WTC11 (cell line): ENCODE measurements at regions not wholly inside any gene's neighbourhood (a gene's known extent, or its start where the extent isn't known, plus 50 kb on each side); places are given as distances from the start of the nearest gene placed in this dataset.

Experiments used
- ATAC-seq: fragments of 200-7000 bp; cut with Tn5 transposase; 2 replicates; pipeline ENCODE4 v1.10.0; 2021; ENCODE audit warnings: mild to moderate bottlenecking, moderate library complexity
- CTCF ChIA-PET: fragments of 300-600 bp; sonication (Branson Sonifier 250); formaldehyde crosslinking; loops from one replicate; lab custom pipeline; 2021; ENCODE audit warnings: antibody characterized with exemption; lab: Charles Lee
- POLR2A ChIA-PET: fragments of 350-600 bp; sonication (Branson Sonifier 250); formaldehyde crosslinking; loops from one replicate; lab custom pipeline; 2021; ENCODE audit warnings: antibody characterized with exemption; lab: Charles Lee
- DNase-seq: peaks from one replicate; pipeline ENCODE4 v3.0.0; 2021; ENCODE audit warnings: low spot score
- H3K27ac Mint-ChIP-seq: 2 replicates; pipeline ENCODE4 v1.8.0; 2021; ENCODE audit warnings: mixed read lengths
- H3K27me3 Mint-ChIP-seq: 2 replicates; pipeline ENCODE4 v1.8.0; 2021; ENCODE audit warnings: low read depth, mild to moderate bottlenecking, moderate library complexity, mixed read lengths
- H3K36me3 Mint-ChIP-seq: 2 replicates; pipeline ENCODE4 v1.8.0; 2021; ENCODE audit warnings: mixed read lengths
- H3K4me1 Mint-ChIP-seq: 2 replicates; pipeline ENCODE4 v1.8.0; 2022; ENCODE audit warnings: mixed read lengths
- H3K4me3 Mint-ChIP-seq: 2 replicates; pipeline ENCODE4 v1.8.0; 2021; ENCODE audit warnings: mild to moderate bottlenecking, moderate library complexity, mixed read lengths
- H3K9me3 Mint-ChIP-seq: 2 replicates; pipeline ENCODE4 v1.8.0; 2021; ENCODE audit warnings: mixed read lengths
- ATF1 ChIP-seq: sonication (generic); formaldehyde crosslinking; IDR thresholded peaks from 2 replicates; pipeline ENCODE4 v1.8.1; 2023; ENCODE audit warnings: mild to moderate bottlenecking, moderate library complexity, missing genetic modification reagents
- CREB1 ChIP-seq: sonication (generic); formaldehyde crosslinking; IDR thresholded peaks from 2 replicates; pipeline ENCODE4 v1.8.0; 2023; ENCODE audit warnings: mild to moderate bottlenecking, missing genetic modification reagents
- EMX1 ChIP-seq: fragments of 250-450 bp; sonication (Bioruptor Pico); IDR thresholded peaks from 2 replicates; pipeline ENCODE4 v1.8.0; 2021; ENCODE audit warnings: mild to moderate bottlenecking
- ESRRA ChIP-seq: sonication (generic); formaldehyde crosslinking; IDR thresholded peaks from 2 replicates; pipeline ENCODE4 v1.8.1; 2022; ENCODE audit warnings: mild to moderate bottlenecking, missing genetic modification reagents, borderline replicate concordance
- FOXJ3 ChIP-seq: sonication (generic); formaldehyde crosslinking; IDR thresholded peaks from 2 replicates; pipeline ENCODE4 v1.9.0; 2021; ENCODE audit warnings: missing genetic modification reagents, mild to moderate bottlenecking, borderline replicate concordance
- FOXP1 ChIP-seq: sonication (generic); formaldehyde crosslinking; IDR thresholded peaks from 2 replicates; pipeline ENCODE4 v1.8.0; 2022; ENCODE audit warnings: missing genetic modification reagents, mild to moderate bottlenecking, moderate library complexity, borderline replicate concordance
- GRHL2 ChIP-seq: fragments of 250-450 bp; sonication (Bioruptor Pico); IDR thresholded peaks from 2 replicates; pipeline ENCODE4 v1.8.0; 2022; ENCODE audit warnings: mild to moderate bottlenecking, moderate library complexity; ENCODE audit not compliant: insufficient replicate concordance, severe bottlenecking
- JAZF1 ChIP-seq: fragments of 250-450 bp; sonication (Bioruptor Pico); IDR thresholded peaks from 2 replicates; pipeline ENCODE4 v1.9.0; 2021; ENCODE audit warnings: moderate library complexity, mild to moderate bottlenecking, inconsistent platforms
- JUN ChIP-seq: sonication (generic); formaldehyde crosslinking; IDR thresholded peaks from 2 replicates; pipeline ENCODE4 v1.8.0; 2023; ENCODE audit warnings: mild to moderate bottlenecking, missing genetic modification reagents
- NFATC4 ChIP-seq: fragments of 250-450 bp; sonication (Bioruptor Pico); IDR thresholded peaks from 2 replicates; pipeline ENCODE4 v1.9.0; 2021; ENCODE audit warnings: mild to moderate bottlenecking
- PRRX2 ChIP-seq: fragments of 250-450 bp; sonication (Bioruptor Pico); IDR thresholded peaks from 2 replicates; pipeline ENCODE4 v1.8.0; 2021; ENCODE audit warnings: mild to moderate bottlenecking
- SP1 ChIP-seq: sonication (generic); formaldehyde crosslinking; conservative IDR thresholded peaks from 2 replicates; pipeline ENCODE4 v1.8.1; 2022; ENCODE audit warnings: missing genetic modification reagents
- TCF7 ChIP-seq: sonication (generic); formaldehyde crosslinking; IDR thresholded peaks from 2 replicates; pipeline ENCODE4 v1.8.0; 2022; ENCODE audit warnings: mild to moderate bottlenecking, low read depth, missing genetic modification reagents, moderate library complexity
- TP53 ChIP-seq: sonication (generic); formaldehyde crosslinking; IDR thresholded peaks from 2 replicates; pipeline ENCODE4 v1.8.1; 2023; ENCODE audit warnings: mild to moderate bottlenecking, missing genetic modification reagents
- ZNF219 ChIP-seq: sonication (generic); formaldehyde crosslinking; IDR thresholded peaks from 2 replicates; pipeline ENCODE4 v1.8.0; 2023; ENCODE audit warnings: missing genetic modification reagents, mild to moderate bottlenecking, borderline replicate concordance
- TF ChIP-seq, protein P1 (sequence below): fragments of 250-450 bp; sonication (Bioruptor Pico); IDR thresholded peaks from 2 replicates; pipeline ENCODE4 v1.9.0; 2021; ENCODE audit warnings: mild to moderate bottlenecking
- TF ChIP-seq, protein P2 (sequence below): sonication (generic); formaldehyde crosslinking; IDR thresholded peaks from 2 replicates; pipeline ENCODE4 v1.8.0; 2022; ENCODE audit warnings: mild to moderate bottlenecking, missing genetic modification reagents
- TF ChIP-seq, protein P3 (sequence below): sonication (generic); formaldehyde crosslinking; IDR thresholded peaks from 2 replicates; pipeline ENCODE4 v1.8.1; 2023; ENCODE audit warnings: mild to moderate bottlenecking, missing genetic modification reagents
- TF ChIP-seq, protein P4 (sequence below): sonication (generic); formaldehyde crosslinking; IDR thresholded peaks from 2 replicates; pipeline ENCODE4 v1.8.1; 2022; ENCODE audit warnings: mild to moderate bottlenecking, missing genetic modification reagents, moderate library complexity, borderline replicate concordance
- TF ChIP-seq, protein P5 (sequence below): sonication (generic); formaldehyde crosslinking; IDR thresholded peaks from 2 replicates; pipeline ENCODE4 v1.8.1; 2022; ENCODE audit warnings: low read depth, mild to moderate bottlenecking, moderate library complexity, missing genetic modification reagents, borderline replicate concordance
- TF ChIP-seq, protein P6 (sequence below): sonication (generic); formaldehyde crosslinking; IDR thresholded peaks from 2 replicates; pipeline ENCODE4 v1.8.0; 2023; ENCODE audit warnings: missing genetic modification reagents, mild to moderate bottlenecking, borderline replicate concordance
- TF ChIP-seq, protein P7 (sequence below): sonication (generic); formaldehyde crosslinking; conservative IDR thresholded peaks from 2 replicates; pipeline ENCODE4 v1.8.1; 2022; ENCODE audit warnings: mild to moderate bottlenecking, missing genetic modification reagents

DNA sequence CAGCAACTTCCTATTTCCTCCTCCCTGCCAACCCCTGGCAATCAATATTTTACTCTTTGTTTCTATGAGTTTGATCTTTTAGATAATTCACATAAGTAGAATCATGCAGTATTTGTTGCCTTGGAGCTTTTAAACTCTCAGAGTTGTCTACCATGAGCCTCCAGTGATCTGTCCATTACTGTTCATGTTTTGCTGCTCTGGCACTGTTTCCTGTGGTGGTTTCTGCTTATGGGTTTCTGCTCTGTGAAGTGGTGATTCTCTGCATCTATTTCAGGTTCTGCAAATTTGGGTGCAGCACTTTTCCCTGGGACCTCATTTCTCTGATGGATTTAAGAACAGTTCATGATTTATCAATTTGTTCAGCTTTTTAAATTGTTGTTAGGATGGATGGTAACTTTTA lies 908.1 kb upstream of the FANCL start:
- ATAC-seq: no peak
- Mint-ChIP-seq H3K4me1 (peaks cover 11% of the 10 kb centered on the region), H3K27me3 (no peaks in the 10 kb centered on the region), H3K9me3 (no peaks in the 10 kb centered on the region)
- POLR2A ChIA-PET: no interaction called here
- TF ChIP-seq NFATC4 (CRISPR knock-in tag) (no peak), ESRRA (CRISPR knock-in tag) (no peak), FOXJ3 (CRISPR knock-in tag) (no peak), PRRX2 (CRISPR knock-in tag) (no peak), SP1 (no peak), JAZF1 (CRISPR knock-in tag) (no peak), FOXP1 (CRISPR knock-in tag) (no peak), EMX1 (no peak), TP53 (CRISPR knock-in tag) (no peak), JUN (CRISPR knock-in tag) (no peak)
- TF ChIP-seq, protein P1, sequence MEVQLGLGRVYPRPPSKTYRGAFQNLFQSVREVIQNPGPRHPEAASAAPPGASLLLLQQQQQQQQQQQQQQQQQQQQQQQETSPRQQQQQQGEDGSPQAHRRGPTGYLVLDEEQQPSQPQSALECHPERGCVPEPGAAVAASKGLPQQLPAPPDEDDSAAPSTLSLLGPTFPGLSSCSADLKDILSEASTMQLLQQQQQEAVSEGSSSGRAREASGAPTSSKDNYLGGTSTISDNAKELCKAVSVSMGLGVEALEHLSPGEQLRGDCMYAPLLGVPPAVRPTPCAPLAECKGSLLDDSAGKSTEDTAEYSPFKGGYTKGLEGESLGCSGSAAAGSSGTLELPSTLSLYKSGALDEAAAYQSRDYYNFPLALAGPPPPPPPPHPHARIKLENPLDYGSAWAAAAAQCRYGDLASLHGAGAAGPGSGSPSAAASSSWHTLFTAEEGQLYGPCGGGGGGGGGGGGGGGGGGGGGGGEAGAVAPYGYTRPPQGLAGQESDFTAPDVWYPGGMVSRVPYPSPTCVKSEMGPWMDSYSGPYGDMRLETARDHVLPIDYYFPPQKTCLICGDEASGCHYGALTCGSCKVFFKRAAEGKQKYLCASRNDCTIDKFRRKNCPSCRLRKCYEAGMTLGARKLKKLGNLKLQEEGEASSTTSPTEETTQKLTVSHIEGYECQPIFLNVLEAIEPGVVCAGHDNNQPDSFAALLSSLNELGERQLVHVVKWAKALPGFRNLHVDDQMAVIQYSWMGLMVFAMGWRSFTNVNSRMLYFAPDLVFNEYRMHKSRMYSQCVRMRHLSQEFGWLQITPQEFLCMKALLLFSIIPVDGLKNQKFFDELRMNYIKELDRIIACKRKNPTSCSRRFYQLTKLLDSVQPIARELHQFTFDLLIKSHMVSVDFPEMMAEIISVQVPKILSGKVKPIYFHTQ: no peak
- TF ChIP-seq, protein P2, sequence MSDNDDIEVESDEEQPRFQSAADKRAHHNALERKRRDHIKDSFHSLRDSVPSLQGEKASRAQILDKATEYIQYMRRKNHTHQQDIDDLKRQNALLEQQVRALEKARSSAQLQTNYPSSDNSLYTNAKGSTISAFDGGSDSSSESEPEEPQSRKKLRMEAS (CRISPR knock-in tag): no peak
- TF ChIP-seq, protein P3, sequence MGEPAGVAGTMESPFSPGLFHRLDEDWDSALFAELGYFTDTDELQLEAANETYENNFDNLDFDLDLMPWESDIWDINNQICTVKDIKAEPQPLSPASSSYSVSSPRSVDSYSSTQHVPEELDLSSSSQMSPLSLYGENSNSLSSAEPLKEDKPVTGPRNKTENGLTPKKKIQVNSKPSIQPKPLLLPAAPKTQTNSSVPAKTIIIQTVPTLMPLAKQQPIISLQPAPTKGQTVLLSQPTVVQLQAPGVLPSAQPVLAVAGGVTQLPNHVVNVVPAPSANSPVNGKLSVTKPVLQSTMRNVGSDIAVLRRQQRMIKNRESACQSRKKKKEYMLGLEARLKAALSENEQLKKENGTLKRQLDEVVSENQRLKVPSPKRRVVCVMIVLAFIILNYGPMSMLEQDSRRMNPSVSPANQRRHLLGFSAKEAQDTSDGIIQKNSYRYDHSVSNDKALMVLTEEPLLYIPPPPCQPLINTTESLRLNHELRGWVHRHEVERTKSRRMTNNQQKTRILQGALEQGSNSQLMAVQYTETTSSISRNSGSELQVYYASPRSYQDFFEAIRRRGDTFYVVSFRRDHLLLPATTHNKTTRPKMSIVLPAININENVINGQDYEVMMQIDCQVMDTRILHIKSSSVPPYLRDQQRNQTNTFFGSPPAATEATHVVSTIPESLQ: no peak
- TF ChIP-seq, protein P4, sequence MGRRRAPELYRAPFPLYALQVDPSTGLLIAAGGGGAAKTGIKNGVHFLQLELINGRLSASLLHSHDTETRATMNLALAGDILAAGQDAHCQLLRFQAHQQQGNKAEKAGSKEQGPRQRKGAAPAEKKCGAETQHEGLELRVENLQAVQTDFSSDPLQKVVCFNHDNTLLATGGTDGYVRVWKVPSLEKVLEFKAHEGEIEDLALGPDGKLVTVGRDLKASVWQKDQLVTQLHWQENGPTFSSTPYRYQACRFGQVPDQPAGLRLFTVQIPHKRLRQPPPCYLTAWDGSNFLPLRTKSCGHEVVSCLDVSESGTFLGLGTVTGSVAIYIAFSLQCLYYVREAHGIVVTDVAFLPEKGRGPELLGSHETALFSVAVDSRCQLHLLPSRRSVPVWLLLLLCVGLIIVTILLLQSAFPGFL: no peak
- TF ChIP-seq, protein P5, sequence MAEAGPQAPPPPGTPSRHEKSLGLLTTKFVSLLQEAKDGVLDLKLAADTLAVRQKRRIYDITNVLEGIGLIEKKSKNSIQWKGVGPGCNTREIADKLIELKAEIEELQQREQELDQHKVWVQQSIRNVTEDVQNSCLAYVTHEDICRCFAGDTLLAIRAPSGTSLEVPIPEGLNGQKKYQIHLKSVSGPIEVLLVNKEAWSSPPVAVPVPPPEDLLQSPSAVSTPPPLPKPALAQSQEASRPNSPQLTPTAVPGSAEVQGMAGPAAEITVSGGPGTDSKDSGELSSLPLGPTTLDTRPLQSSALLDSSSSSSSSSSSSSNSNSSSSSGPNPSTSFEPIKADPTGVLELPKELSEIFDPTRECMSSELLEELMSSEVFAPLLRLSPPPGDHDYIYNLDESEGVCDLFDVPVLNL (CRISPR knock-in tag): no peak
- TF ChIP-seq, all 79 proteins: peak for 0
- Mint-ChIP-seq H3K4me3 (no peak overlapping the region), H3K36me3 (no peaks in the 10 kb centered on the region), H3K27ac (no peak overlapping the region)
- CTCF ChIA-PET: no interaction called here
- DNase-seq: no peak

DNA sequence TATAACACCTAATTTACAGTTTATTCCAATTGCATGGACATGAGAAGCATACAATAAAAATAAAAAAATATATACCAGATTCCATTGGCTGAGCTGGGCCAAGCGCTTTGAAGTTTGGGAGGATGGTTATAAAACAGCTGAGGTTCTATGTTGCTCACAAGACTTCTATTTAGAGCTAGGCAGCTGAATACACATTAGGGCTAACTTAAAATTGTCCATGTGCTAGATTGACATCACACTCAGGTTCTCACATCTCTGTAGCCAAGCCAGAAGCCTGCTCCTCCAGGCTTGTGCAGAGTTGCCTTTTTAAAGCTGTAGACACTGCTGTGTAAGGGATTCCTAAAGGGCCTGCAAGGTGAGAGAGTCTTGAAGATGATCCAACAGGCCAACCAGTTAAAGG lies 871.1 kb upstream of the FANCL start:
- POLR2A ChIA-PET: no interaction called here
- Mint-ChIP-seq H3K36me3 (no peaks in the 10 kb centered on the region), H3K27me3 (no peaks in the 10 kb centered on the region), H3K9me3 (no peaks in the 10 kb centered on the region), H3K4me3 (no peak overlapping the region), H3K27ac (no peak overlapping the region), H3K4me1 (no peaks in the 10 kb centered on the region)
- ATAC-seq (no peak), DNase-seq (no peak)
- TF ChIP-seq CREB1 (CRISPR knock-in tag): no peak
- no peak for TF ChIP-seq GRHL2 (CRISPR knock-in tag)
- CTCF ChIA-PET: interaction anchor here (0.6 kb wide), 1 partner anchor 15 kb away, joined by 4 read pairs; no protein-coding TSS in a partner anchor

DNA sequence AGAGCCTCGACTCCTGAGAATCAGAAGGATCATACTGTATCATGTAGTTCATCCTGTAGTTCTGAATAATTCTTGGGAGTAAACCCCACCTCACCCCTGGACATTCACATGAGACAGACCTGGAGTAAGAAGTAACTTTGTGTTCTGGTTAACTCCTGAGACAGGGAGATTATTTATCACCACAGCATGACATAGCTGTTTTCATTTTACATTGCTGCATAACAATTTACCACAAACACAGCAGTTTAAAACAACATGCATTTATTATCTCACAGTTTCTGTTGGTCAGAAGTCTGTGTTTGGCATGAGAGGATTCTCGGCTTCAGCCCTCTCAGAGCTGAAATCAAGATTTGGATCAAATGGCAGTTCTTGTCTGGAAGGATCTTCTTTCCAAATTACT lies 855.8 kb upstream of the FANCL start:
- Mint-ChIP-seq H3K4me3 (no peak overlapping the region), H3K36me3 (peaks cover 35% of the 10 kb centered on the region), H3K9me3 (peaks cover 63% of the 10 kb centered on the region), H3K27ac (no peak overlapping the region), H3K27me3 (peaks cover 7% of the 10 kb centered on the region), H3K4me1 (no peaks in the 10 kb centered on the region)
- ChIA-PET CTCF (interaction anchor here (0.6 kb wide), 2 partner anchors 15 to 125 kb away, joined by 3 to 4 read pairs; no protein-coding TSS in a partner anchor), POLR2A (no interaction called here)
- no peak for ATAC-seq
- DNase-seq: no peak
- TF ChIP-seq ZNF219: no peak
- TF ChIP-seq, protein P6, sequence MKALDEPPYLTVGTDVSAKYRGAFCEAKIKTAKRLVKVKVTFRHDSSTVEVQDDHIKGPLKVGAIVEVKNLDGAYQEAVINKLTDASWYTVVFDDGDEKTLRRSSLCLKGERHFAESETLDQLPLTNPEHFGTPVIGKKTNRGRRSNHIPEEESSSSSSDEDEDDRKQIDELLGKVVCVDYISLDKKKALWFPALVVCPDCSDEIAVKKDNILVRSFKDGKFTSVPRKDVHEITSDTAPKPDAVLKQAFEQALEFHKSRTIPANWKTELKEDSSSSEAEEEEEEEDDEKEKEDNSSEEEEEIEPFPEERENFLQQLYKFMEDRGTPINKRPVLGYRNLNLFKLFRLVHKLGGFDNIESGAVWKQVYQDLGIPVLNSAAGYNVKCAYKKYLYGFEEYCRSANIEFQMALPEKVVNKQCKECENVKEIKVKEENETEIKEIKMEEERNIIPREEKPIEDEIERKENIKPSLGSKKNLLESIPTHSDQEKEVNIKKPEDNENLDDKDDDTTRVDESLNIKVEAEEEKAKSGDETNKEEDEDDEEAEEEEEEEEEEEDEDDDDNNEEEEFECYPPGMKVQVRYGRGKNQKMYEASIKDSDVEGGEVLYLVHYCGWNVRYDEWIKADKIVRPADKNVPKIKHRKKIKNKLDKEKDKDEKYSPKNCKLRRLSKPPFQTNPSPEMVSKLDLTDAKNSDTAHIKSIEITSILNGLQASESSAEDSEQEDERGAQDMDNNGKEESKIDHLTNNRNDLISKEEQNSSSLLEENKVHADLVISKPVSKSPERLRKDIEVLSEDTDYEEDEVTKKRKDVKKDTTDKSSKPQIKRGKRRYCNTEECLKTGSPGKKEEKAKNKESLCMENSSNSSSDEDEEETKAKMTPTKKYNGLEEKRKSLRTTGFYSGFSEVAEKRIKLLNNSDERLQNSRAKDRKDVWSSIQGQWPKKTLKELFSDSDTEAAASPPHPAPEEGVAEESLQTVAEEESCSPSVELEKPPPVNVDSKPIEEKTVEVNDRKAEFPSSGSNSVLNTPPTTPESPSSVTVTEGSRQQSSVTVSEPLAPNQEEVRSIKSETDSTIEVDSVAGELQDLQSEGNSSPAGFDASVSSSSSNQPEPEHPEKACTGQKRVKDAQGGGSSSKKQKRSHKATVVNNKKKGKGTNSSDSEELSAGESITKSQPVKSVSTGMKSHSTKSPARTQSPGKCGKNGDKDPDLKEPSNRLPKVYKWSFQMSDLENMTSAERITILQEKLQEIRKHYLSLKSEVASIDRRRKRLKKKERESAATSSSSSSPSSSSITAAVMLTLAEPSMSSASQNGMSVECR (CRISPR knock-in tag): no peak
- no peak for TF ChIP-seq TCF7 (CRISPR knock-in tag)
- TF ChIP-seq, protein P7, sequence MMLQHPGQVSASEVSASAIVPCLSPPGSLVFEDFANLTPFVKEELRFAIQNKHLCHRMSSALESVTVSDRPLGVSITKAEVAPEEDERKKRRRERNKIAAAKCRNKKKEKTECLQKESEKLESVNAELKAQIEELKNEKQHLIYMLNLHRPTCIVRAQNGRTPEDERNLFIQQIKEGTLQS (CRISPR knock-in tag): no peak
- TF ChIP-seq ATF1 (CRISPR knock-in tag): no peak
